ENCODE measurements at regions not wholly inside any gene's neighbourhood (a gene's known extent, or its start where the extent isn't known, plus 50 kb on each side); places are given as distances from the start of the nearest gene placed in this dataset.

DNA sequence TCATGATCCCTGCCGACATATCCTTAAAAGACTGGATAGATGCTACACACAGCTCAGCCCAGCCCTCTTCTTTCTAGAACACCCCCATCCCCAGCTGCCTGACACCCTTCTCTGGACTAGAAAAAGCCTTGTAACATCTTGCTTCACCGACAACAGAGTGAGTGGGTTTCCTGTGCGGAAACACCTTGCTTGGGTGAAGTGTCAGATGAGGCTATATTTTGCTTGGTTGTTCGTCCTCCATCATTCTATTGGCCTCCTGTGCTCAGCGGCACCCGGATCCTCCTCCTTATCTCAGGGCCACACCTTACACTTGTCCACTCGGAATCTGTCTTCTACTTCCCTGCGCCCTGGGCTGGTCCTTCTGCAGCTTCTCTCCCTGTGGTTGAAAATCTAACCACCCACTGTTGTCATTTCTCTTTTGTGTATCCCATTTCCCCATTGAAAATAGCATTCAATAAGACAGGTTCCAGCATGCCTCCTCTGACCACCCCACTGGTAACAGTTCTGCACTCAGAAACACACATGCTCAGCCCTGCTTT is 101.3 kb upstream of the MLN start:
- no peak overlapping the region for H3K4me3 ChIP-seq (ENCODE audit: low read length)
- TF ChIP-seq, protein P1, sequence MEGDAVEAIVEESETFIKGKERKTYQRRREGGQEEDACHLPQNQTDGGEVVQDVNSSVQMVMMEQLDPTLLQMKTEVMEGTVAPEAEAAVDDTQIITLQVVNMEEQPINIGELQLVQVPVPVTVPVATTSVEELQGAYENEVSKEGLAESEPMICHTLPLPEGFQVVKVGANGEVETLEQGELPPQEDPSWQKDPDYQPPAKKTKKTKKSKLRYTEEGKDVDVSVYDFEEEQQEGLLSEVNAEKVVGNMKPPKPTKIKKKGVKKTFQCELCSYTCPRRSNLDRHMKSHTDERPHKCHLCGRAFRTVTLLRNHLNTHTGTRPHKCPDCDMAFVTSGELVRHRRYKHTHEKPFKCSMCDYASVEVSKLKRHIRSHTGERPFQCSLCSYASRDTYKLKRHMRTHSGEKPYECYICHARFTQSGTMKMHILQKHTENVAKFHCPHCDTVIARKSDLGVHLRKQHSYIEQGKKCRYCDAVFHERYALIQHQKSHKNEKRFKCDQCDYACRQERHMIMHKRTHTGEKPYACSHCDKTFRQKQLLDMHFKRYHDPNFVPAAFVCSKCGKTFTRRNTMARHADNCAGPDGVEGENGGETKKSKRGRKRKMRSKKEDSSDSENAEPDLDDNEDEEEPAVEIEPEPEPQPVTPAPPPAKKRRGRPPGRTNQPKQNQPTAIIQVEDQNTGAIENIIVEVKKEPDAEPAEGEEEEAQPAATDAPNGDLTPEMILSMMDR (IDR thresholded peaks at IDR 0.05; ENCODE audit: insufficient read depth, low read depth, low read length, missing control alignments) = no peak
- DNase-seq (ENCODE audit: low read depth) = no peak

DNA sequence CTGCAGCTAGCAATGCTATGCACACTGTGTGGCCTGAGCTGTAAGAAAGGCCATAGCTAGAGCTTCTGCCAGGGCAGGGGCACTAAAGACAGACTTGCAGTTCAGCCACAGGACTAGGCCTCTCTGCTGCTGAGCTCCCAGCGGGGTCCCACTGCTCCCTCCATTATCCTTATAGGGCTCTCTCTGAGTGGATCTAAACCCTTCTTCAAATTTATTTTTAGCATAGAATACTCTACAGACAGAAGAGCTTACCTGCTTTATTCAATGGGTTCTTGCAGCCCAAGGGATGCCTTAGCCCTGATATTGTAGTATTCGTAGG is 100.9 kb upstream of the MLN start:
- no peak for DNase-seq (ENCODE audit: low read depth)
- TF ChIP-seq, protein P1 (IDR thresholded peaks at IDR 0.05; ENCODE audit: insufficient read depth, low read depth, low read length, missing control alignments) = no peak
- H3K4me3 ChIP-seq (ENCODE audit: low read length) = no peak overlapping the region

DNA sequence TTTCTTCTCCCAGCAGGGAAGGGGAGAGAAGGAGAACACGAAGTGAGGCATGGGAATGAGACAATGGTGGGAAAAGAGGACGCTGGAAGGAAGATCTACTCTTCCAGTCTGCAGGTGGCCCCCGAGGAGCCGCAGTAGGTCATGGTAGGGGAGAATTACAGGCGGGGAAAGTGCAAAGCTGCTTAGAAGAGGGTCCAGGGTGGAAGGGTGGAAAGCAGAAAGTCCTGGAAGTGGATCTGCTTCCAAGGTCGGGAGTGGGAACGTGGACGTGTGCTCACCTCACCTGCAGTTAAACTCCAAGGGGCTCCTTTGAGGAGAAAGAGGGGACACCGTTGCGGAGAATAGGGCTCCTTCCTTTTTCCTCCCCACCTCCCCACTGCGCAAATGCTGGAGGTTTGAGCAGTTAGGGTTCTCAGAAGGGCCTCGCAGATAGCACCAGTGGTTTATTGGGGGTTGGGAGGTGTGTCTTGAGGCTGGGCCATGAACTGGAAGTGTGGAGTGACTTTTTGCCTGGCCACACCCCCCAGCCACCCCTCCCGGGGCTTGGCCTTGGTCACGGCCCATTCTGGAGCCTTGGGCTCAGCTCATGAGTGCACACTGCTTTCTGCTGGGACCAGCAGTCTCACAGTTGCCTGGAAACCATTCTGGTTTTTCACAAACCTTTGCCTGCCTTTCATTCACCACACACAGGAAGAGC is 100.4 kb upstream of the MLN start:
- H3K4me3 ChIP-seq (ENCODE audit: low read length) = no peak overlapping the region
- no peak for DNase-seq (ENCODE audit: low read depth)
- TF ChIP-seq, protein P1 (IDR thresholded peaks at IDR 0.05; ENCODE audit: insufficient read depth, low read depth, low read length, missing control alignments) = no peak

DNA sequence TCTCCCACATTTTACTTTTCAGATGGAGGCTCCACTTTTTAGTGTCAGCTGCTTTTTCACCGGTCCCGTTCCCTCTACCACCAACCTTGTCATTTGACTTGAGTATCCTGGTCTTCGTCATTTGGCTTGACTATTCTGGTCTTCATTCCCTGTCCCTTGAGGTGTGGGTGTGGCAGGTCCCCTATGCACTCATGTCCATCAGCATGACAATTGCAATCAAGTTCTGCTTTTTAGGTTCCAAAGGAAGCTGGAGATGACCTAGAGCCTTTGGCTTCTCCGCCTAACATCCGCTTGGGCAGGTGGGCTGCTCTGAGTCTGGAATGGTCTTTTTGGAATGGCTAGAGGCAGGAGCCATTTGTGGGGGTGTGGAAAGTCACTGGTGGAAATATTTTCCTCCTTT is 99.8 kb upstream of the MLN start:
- TF ChIP-seq, protein P1 (IDR thresholded peaks at IDR 0.05; ENCODE audit: insufficient read depth, low read depth, low read length, missing control alignments) = no peak
- H3K4me3 ChIP-seq (ENCODE audit: low read length) = no peak overlapping the region
- no peak for DNase-seq (ENCODE audit: low read depth)

DNA sequence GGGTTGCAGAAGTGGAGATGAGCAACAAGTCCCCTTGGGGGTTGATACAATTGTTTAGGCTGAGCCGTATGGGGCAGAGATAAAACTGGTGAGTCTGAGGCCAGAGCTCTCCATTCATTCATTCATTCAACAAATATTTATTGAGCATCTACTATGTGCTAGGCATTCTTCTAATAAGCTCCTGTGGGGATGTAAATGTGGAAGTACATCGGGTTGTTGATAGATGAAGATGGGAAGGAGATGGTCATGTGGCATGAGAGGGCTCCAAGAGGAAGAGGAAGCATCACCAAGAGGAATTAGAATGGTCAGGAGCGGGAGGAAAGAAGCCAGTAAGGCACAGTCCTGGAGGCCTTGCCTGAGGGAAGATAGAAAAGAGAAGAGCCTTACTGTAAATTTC is 98.7 kb upstream of the MLN start:
- TF ChIP-seq, protein P1 (IDR thresholded peaks at IDR 0.05; ENCODE audit: insufficient read depth, low read depth, low read length, missing control alignments) = no peak
- no peak for DNase-seq (ENCODE audit: low read depth)
- no peak overlapping the region for H3K4me3 ChIP-seq (ENCODE audit: low read length)

DNA sequence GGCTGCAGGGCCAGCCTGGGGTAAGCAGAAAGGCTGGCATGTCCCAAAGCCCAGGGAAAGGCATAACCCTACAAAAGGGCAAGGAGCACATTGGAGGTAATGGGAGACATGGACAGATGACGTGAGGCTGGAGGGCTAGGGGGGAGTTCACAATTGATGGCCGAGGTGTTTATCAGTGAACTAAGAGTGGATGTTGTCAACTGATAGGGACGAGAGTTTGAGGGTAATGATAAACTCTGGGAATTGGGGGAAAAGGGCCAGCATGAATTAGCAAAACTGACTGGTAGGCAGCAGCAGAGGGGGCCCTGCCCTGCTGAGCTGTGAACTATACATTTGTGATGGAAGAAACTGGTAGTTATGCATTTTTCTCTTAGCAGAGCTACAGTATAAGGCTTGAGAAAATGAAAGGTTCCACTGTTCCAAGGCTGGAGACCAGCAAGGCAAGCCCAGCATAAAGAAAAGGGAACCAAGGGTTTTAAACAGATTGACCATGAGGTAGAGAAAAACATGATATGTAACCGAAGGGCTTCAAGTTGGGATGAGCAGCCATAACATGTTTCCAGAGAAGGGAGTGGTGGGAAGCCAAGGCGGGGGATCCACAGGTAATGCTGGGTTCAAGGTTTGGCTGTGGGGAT is 98.1 kb upstream of the MLN start:
- TF ChIP-seq, protein P1 (IDR thresholded peaks at IDR 0.05; ENCODE audit: insufficient read depth, low read depth, low read length, missing control alignments) = no peak
- DNase-seq (ENCODE audit: low read depth) = no peak
- no peak overlapping the region for H3K4me3 ChIP-seq (ENCODE audit: low read length)

DNA sequence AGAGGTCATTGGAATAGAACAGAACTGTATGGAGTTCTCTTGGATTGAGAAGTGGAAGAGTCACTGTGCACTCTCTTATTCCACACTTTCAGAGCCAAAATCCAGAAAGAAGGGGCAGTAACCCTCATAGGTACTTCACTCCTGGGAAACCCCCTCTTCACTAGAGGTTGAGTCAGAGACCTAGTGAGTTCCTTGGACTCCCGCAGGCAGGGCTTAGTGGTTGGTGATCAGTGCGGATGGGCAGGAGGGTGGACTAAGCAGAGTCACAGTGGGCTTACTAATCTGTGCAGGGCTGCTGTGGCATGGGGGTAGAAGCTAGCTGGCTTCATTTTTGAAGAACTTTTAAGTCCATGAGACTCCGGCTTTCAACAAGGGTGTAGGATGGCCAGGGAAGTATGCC is 95.0 kb upstream of the MLN start:
- H3K4me3 ChIP-seq (ENCODE audit: low read length) = no peak overlapping the region
- DNase-seq (ENCODE audit: low read depth) = no peak
- TF ChIP-seq, protein P1 (IDR thresholded peaks at IDR 0.05; ENCODE audit: insufficient read depth, low read depth, low read length, missing control alignments) = no peak

Data from epithelial cell of esophagus (primary cell).